ENCODE measurements at regions not wholly inside any gene's neighbourhood (a gene's known extent, or its start where the extent isn't known, plus 50 kb on each side); places are given as distances from the start of the nearest gene placed in this dataset.
A peak's percentile ranks its signal among the peaks of the same experiment; 100 is the strongest.

- Histone ChIP-seq H3K27me3 (ENCODE audit: control insufficient read depth, insufficient read depth, low read length) (no peaks in the 10 kb centered on the region), H3K4me3 (ENCODE audit: low read depth, low read length) (no peak overlapping the region), H3K36me3 (ENCODE audit: control insufficient read depth, insufficient read depth, low read length) (no peaks in the 10 kb centered on the region)
- ChIA-PET CTCF (interaction anchor here (0.7 kb wide), 1 partner anchor 11 kb away, joined by 3 read pairs; no protein-coding TSS in a partner anchor), POLR2A (no interaction called here)
- no peak for DNase-seq (ENCODE audit: low read depth)
- TF ChIP-seq, protein P1, sequence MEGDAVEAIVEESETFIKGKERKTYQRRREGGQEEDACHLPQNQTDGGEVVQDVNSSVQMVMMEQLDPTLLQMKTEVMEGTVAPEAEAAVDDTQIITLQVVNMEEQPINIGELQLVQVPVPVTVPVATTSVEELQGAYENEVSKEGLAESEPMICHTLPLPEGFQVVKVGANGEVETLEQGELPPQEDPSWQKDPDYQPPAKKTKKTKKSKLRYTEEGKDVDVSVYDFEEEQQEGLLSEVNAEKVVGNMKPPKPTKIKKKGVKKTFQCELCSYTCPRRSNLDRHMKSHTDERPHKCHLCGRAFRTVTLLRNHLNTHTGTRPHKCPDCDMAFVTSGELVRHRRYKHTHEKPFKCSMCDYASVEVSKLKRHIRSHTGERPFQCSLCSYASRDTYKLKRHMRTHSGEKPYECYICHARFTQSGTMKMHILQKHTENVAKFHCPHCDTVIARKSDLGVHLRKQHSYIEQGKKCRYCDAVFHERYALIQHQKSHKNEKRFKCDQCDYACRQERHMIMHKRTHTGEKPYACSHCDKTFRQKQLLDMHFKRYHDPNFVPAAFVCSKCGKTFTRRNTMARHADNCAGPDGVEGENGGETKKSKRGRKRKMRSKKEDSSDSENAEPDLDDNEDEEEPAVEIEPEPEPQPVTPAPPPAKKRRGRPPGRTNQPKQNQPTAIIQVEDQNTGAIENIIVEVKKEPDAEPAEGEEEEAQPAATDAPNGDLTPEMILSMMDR (IDR thresholded peaks at IDR 0.05; ENCODE audit: insufficient read depth, low read depth, low read length), result no peak
Observed at GRCh38 chr12:60059180-60059579, 463.4 kb downstream of the SLC16A7 start.

DNA sequence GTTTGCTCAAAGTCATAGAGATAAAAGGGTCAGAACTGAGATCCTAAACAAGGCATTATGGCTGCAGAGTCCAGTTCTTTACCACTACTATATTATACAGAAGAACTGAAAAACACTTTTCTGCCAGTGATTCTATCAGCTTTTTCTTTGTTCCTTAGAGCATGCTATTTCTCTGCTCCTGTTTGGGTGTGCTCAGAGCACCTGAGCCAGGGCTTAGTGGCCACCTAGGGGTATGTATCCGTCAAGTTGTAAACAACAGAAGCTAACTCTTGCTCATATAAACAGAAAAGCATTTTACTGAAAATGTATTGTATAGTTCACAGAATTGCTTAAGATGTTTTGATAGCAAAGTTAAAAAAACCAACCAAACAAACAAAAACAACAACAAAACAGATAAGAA, 470.8 kb downstream of the SLC16A7 start:
- TF ChIP-seq, protein P1 (IDR thresholded peaks at IDR 0.05; ENCODE audit: insufficient read depth, low read depth, low read length), result no peak
- ChIA-PET POLR2A (no interaction called here), CTCF (no interaction called here)

GRCh38 chr12:60070552-60070951, 474.7 kb downstream of the SLC16A7 start:
- H3K36me3 ChIP-seq (ENCODE audit: control insufficient read depth, insufficient read depth, low read length), result no peaks in the 10 kb centered on the region
- TF ChIP-seq, protein P1 (IDR thresholded peaks at IDR 0.05; ENCODE audit: insufficient read depth, low read depth, low read length), result no peak
- no peaks in the 10 kb centered on the region for H3K27me3 ChIP-seq (ENCODE audit: control insufficient read depth, insufficient read depth, low read length)
- DNase-seq (ENCODE audit: low read depth), result no peak
- CTCF ChIA-PET, result no interaction called here
- POLR2A ChIA-PET, result no interaction called here
- H3K4me3 ChIP-seq (ENCODE audit: low read depth, low read length), result no peak overlapping the region

More for the DNA sequence above, 470.8 kb downstream of the SLC16A7 start:
- H3K27me3 ChIP-seq (ENCODE audit: control insufficient read depth, insufficient read depth, low read length), result no peaks in the 10 kb centered on the region
- no peak for DNase-seq (ENCODE audit: low read depth)
- H3K4me3 ChIP-seq (ENCODE audit: low read depth, low read length), result no peak overlapping the region
- H3K36me3 ChIP-seq (ENCODE audit: control insufficient read depth, insufficient read depth, low read length), result no peaks in the 10 kb centered on the region

GRCh38 chr12:60071759-60072191, 475.9 kb downstream of the SLC16A7 start:
- ChIA-PET POLR2A (no interaction called here), CTCF (no interaction called here)
- TF ChIP-seq, protein P1 (IDR thresholded peaks at IDR 0.05; ENCODE audit: insufficient read depth, low read depth, low read length), result no peak
- Histone ChIP-seq H3K4me3 (ENCODE audit: low read depth, low read length) (no peak overlapping the region), H3K27me3 (ENCODE audit: control insufficient read depth, insufficient read depth, low read length) (no peaks in the 10 kb centered on the region), H3K36me3 (ENCODE audit: control insufficient read depth, insufficient read depth, low read length) (no peaks in the 10 kb centered on the region)
- DNase-seq (ENCODE audit: low read depth), result no peak

DNA sequence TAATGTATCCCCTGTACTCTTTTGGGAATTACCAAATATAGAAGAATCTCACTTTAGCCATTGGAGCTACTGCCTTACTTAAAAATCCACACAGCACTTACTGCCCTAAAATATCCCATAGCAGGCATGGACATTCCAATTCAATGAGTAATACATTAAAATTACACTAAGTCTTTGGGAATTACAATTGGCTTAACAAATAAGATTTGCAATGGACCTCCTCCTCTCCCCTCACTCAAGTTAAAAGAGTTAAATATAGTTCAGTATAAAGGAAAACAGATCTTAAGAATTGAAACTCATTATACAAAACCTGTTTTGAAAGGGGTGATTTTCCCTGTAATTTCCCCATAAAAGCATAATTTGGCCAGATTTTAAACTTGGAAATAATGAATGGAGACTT, 477.1 kb downstream of the SLC16A7 start:
- peak; percentile 28 for DNase-seq (ENCODE audit: low read depth)
- ChIA-PET POLR2A (no interaction called here), CTCF (no interaction called here)
- H3K4me3 ChIP-seq (ENCODE audit: low read depth, low read length), result no peak overlapping the region
- H3K27me3 ChIP-seq (ENCODE audit: control insufficient read depth, insufficient read depth, low read length), result no peaks in the 10 kb centered on the region
- H3K36me3 ChIP-seq (ENCODE audit: control insufficient read depth, insufficient read depth, low read length), result no peaks in the 10 kb centered on the region
- TF ChIP-seq, protein P1 (IDR thresholded peaks at IDR 0.05; ENCODE audit: insufficient read depth, low read depth, low read length), result no peak

All from BJ (cell line).